Pancreas (tissue), 10 donors: ENCODE measurements at regions not wholly inside any gene's neighbourhood (a gene's known extent, or its start where the extent isn't known, plus 50 kb on each side); places are given as distances from the start of the nearest gene placed in this dataset.

Experiments
- ATAC-seq, 4 donors: fragments of 200-7000 bp; cut with Tn5 transposase; one replicate each; pipeline versions ENCODE4 v1.8.0 to v1.9.1; 2020; ENCODE audit warnings: mild to moderate bottlenecking in 4 of 4, moderate library complexity in 4 of 4
- DNase-seq, 6 donors: peaks; one replicate each; pipeline ENCODE4 v3.0.0-alpha.2; 2020
- FAIRE-seq: peaks from 2 replicates; lab custom pipeline; 2012; peaks lifted over from hg19 to GRCh38; lab: Jason Lieb, UNC
- H3K27ac ChIP-seq, 4 donors: fragments of 200-600 bp; sonication (generic); 1 replicate in 3 of 4; 2 replicates in 1 of 4; pipeline versions ENCODE4 v1.5.0 to v1.8.0; 2020
- H3K27me3 ChIP-seq, 4 donors: fragments of 200-600 bp; one replicate each; pipeline ENCODE4 v1.8.0; 2021
- H3K36me3 ChIP-seq, 3 donors: fragments of 200-600 bp; sonication (generic) in 1 of 3; one replicate each; pipeline versions ENCODE4 v1.5.0 to v1.8.0; 2020 to 2021
- H3K4me1 ChIP-seq, 3 donors: fragments of 200-600 bp; one replicate each; pipeline ENCODE4 v1.8.0; 2021
- H3K4me3 ChIP-seq, 4 donors: fragments of 200-600 bp; sonication (generic) in 2 of 4; one replicate each; pipeline versions ENCODE4 v1.5.0 to v1.8.0; 2020 to 2021
- H3K9me3 ChIP-seq, 4 donors: fragments of 200-600 bp; one replicate each; pipeline ENCODE4 v1.8.0; 2021
- WGBS, 2 donors: extraction: QIAGEN DNeasy Blood & Tissue Kit; methylation state at CpG; one replicate each; pipeline ENCODE4 v1.1.7; 2013; 5-methylcytosine and 5-hydroxymethylcytosine counted together
- intact Hi-C, 3 donors: fragments of 100-400 bp; cut with DNase I; formaldehyde crosslinking; loops; one replicate each; pipeline versions ENCODE4 v1.11.1 to v1.14.2; 2022
- TF ChIP-seq, protein P1 (sequence below), 4 donors: fragments of 200-600 bp; sonication (generic) in 3 of 4; IDR thresholded peaks; one replicate each; pipeline versions ENCODE4 v1.5.0 to v1.8.0; 2021; ENCODE audit warnings: antibody characterized with exemption in 4 of 4
- donor health status: healthy with polysubstance abuse.
- donor health status: DM: no; HTN: no; CAD: no; lungs with moderate emphysema.
- donor health status: DM: no; HTN: no; CAD: no.
- donor health status: control.
- donor health status: control.
- donor health status: Bipolar disorder and iron deficiency.
- donor health status: DM: yes; HTN: yes; CAD: no.
- donor health status: DM: no; HTN: no; CAD: no.
- donor health status: DM: no; HTN: no; CAD: no.
- donor health status: DM: yes; HTN: yes; CAD: no.

DNA sequence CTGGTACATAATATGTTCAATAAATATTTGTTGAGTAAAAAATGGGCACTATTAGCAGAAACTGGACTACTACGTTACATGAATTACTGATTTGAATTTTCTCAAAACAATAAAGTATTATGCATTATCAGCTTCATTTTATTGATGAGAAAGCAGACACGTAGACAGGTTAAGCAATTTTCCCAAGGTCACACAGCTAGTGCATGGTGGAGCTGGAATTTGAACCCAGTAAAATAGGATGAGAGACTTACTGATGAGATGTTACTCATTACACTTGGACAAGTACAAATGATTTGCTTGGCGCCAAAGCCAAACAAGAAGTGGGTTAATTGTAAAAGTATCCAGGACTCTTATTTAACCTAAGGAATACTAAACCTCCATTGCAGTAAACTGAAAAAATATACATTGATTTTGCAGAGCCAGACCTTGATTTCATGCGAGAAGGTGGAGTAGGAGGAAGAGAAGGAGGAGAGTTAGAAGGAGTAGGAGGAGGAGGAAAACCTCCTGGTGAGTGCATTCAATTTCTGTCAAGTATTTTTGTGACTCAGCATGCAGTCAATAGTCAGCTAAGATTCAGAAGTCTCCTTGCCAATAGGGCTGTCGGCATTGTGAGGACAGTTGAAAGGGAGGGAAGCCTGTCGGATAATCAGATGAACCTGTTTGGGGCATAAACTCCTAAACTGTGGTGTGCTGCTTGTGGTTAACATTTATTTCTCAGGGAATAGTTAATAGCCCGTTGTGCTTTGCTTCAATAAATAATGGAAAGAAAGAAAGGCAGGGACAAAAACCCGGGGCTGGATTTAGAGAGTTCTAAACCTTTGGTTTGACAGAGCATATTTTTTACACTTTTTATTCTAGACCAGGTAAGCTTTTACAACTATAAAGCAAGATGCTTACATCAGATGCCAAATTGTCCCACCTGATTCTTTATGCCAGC, 77.0 kb upstream of the TACR1 start:
- WGBS, 2 donors: 33 to 42% methylated on average over 8 of the region's 8 CpGs
- Histone ChIP-seq H3K4me3 (no peak overlapping the region), H3K9me3 (no peaks in the 10 kb centered on the region), H3K4me1 (no peaks in the 10 kb centered on the region), H3K36me3 (no peaks in the 10 kb centered on the region), H3K27ac (no peak overlapping the region), H3K27me3 (no peaks in the 10 kb centered on the region)
- ATAC-seq (no peak), DNase-seq (no peak), FAIRE-seq (no peak)
- intact Hi-C loops: no loop called here
- TF ChIP-seq, protein P1, sequence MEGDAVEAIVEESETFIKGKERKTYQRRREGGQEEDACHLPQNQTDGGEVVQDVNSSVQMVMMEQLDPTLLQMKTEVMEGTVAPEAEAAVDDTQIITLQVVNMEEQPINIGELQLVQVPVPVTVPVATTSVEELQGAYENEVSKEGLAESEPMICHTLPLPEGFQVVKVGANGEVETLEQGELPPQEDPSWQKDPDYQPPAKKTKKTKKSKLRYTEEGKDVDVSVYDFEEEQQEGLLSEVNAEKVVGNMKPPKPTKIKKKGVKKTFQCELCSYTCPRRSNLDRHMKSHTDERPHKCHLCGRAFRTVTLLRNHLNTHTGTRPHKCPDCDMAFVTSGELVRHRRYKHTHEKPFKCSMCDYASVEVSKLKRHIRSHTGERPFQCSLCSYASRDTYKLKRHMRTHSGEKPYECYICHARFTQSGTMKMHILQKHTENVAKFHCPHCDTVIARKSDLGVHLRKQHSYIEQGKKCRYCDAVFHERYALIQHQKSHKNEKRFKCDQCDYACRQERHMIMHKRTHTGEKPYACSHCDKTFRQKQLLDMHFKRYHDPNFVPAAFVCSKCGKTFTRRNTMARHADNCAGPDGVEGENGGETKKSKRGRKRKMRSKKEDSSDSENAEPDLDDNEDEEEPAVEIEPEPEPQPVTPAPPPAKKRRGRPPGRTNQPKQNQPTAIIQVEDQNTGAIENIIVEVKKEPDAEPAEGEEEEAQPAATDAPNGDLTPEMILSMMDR (IDR thresholded peaks at IDR 0.05): no peak

DNA sequence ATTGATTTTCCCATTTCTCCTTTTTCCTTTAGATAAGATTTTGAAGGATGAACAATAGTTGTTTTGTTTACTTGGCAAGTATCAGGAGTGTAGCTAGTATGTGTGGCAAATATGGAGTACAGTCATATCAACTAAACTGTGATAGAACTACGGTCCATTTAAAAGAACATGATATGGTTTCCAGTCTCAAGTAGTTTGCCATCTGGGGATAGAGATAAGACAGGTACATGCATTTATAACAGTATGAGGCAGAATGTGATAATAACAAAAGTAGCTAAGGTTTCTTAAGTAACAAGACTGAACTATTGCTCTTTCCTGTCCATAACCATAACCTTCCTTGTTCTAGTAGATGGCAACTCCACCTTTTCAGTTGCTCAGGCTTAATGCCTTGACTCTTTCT, 75.6 kb upstream of the TACR1 start:
- TF ChIP-seq, protein P1 (IDR thresholded peaks at IDR 0.05): no peak
- no peak overlapping the region for H3K4me3 ChIP-seq
- H3K27me3 ChIP-seq: no peaks in the 10 kb centered on the region
- DNase-seq (no peak), ATAC-seq (no peak), FAIRE-seq (no peak)
- no peak overlapping the region for H3K27ac ChIP-seq
- WGBS, 2 donors: 57 to 61% methylated on average over 1 of the region's 1 CpG
- no peaks in the 10 kb centered on the region for H3K36me3 ChIP-seq
- H3K4me1 ChIP-seq: no peaks in the 10 kb centered on the region
- no peaks in the 10 kb centered on the region for H3K9me3 ChIP-seq
- intact Hi-C loops: no loop called here

DNA sequence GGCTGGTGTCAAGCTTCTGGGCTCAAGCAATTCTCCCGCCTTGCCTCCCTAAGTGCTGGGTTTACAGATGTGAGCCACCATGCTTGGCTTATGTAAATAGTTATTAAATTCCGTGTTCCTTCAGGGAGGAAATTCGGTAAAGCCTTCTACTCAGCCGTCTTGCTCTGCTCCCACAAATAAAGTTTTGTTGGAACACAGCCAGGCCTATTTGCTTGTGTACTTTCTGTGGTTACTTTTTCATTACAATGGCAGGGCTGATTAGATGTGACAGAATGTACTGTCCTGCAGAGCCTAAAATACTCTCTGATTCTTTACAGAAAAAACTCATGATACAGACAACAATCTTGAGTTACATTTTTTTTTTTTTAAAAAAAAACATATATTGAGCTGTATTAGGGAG, 68.8 kb upstream of the TACR1 start:
- no peak overlapping the region for H3K27ac ChIP-seq
- H3K4me1 ChIP-seq: no peaks in the 10 kb centered on the region
- H3K9me3 ChIP-seq: no peaks in the 10 kb centered on the region
- no peak for FAIRE-seq
- no peak overlapping the region for H3K4me3 ChIP-seq
- intact Hi-C loops: no loop called here
- WGBS, 2 donors: 66 to 68% methylated on average over 4 of the region's 4 CpGs
- no peaks in the 10 kb centered on the region for H3K27me3 ChIP-seq
- ATAC-seq: no peak
- TF ChIP-seq, protein P1 (IDR thresholded peaks at IDR 0.05): no peak
- H3K36me3 ChIP-seq: no peaks in the 10 kb centered on the region
- DNase-seq: no peak

DNA sequence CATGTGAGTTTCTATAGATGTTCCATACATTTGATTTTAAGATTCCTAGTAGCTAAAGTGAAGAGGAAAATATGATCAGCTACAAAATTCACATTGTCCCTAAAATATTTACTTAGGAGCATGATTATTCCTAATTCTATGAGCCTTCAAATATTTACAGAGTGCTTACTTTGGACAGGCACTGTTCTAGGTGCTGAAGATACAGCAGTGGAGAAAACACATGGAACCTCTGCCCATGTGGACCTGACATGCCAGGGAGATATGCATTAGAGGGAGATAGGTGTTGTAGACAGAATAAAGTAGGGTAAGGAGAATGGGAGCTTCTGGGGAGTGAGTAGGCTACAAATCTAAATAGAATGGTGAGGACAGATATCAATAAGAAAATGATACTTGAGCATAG, 62.6 kb upstream of the TACR1 start:
- intact Hi-C loops: no loop called here
- Histone ChIP-seq H3K27me3 (no peaks in the 10 kb centered on the region), H3K9me3 (no peaks in the 10 kb centered on the region), H3K4me1 (no peaks in the 10 kb centered on the region), H3K36me3 (no peaks in the 10 kb centered on the region), H3K27ac (no peak overlapping the region), H3K4me3 (no peak overlapping the region)
- DNase-seq (no peak), FAIRE-seq (no peak), ATAC-seq (no peak)
- TF ChIP-seq, protein P1 (IDR thresholded peaks at IDR 0.05): no peak

DNA sequence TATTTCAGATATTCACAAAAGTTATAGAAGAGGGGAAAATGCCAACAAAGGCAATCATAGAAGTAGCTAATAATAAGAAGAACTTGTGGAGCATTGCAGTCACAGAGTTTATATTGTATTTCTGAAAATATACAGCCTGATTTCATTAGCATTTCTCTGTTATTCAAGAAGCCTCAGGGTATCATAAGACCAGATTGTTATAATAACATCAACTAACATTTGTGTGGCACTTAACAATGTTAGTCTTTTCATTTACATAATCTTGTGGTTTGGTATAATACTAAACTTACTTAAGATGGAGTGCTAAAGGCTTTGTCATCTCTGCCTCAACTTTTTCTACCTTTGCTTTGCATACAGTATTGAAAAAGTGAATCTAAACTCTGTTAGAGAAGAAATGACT, 61.6 kb upstream of the TACR1 start:
- DNase-seq (no peak), ATAC-seq (no peak), FAIRE-seq (no peak)
- no peak overlapping the region for H3K4me3 ChIP-seq
- TF ChIP-seq, protein P1 (IDR thresholded peaks at IDR 0.05): no peak
- intact Hi-C loops: no loop called here
- H3K4me1 ChIP-seq: no peaks in the 10 kb centered on the region
- H3K27ac ChIP-seq: no peak overlapping the region
- H3K9me3 ChIP-seq: no peaks in the 10 kb centered on the region
- no peaks in the 10 kb centered on the region for H3K27me3 ChIP-seq
- H3K36me3 ChIP-seq: no peaks in the 10 kb centered on the region
